ENCODE measurements at regions not wholly inside any gene's neighbourhood (a gene's known extent, or its start where the extent isn't known, plus 50 kb on each side); places are given as distances from the start of the nearest gene placed in this dataset.

- Histone ChIP-seq H3K27ac (ENCODE audit: insufficient read depth, low read length) (no peak overlapping the region), H4K20me1 (ENCODE audit: control insufficient read depth, extremely low read depth, insufficient read depth, low read length) (no peaks in the 10 kb centered on the region), H2AFZ (ENCODE audit: low read length) (no peak overlapping the region), H3K4me1 (ENCODE audit: control insufficient read depth, extremely low read depth, insufficient read depth, low read length) (no peaks in the 10 kb centered on the region), H3K4me2 (ENCODE audit: extremely low read depth, insufficient read depth, low read length) (no peak overlapping the region), H3K36me3 (ENCODE audit: control insufficient read depth, insufficient read depth, low read length) (no peaks in the 10 kb centered on the region), H3K27me3 (ENCODE audit: control insufficient read depth, insufficient read depth, low read length) (no peaks in the 10 kb centered on the region), H3K9me3 (ENCODE audit: control insufficient read depth, insufficient read depth, low read depth, low read length) (no peaks in the 10 kb centered on the region), H3K9ac (ENCODE audit: insufficient read depth, low read length) (no peak overlapping the region), H3K79me2 (ENCODE audit: control insufficient read depth, insufficient read depth, low read length) (no peaks in the 10 kb centered on the region), H3K4me3 (replicated peaks in 1 of 4; ENCODE audit: control extremely low read depth in 1 of 4, insufficient read depth in 1 of 4, low read depth in 3 of 4, low read length in 4 of 4) (no peak overlapping the region)
- TF ChIP-seq EZH2 (IDR thresholded peaks at IDR 0.05; ENCODE audit: low read length, missing control alignments) (no peak), CTCF (conservative IDR thresholded peaks at IDR 0.05 in 1 of 2, IDR thresholded peaks at IDR 0.05 in 1 of 2; ENCODE audit: low read depth in 1 of 2, low read length in 2 of 2) (no peak)
- DNase-seq (ENCODE audit: low read depth in 2 of 2), result no peak
Measured at GRCh38 chr12:108401964-108402363, 62.9 kb upstream of the CMKLR1 start.

DNA sequence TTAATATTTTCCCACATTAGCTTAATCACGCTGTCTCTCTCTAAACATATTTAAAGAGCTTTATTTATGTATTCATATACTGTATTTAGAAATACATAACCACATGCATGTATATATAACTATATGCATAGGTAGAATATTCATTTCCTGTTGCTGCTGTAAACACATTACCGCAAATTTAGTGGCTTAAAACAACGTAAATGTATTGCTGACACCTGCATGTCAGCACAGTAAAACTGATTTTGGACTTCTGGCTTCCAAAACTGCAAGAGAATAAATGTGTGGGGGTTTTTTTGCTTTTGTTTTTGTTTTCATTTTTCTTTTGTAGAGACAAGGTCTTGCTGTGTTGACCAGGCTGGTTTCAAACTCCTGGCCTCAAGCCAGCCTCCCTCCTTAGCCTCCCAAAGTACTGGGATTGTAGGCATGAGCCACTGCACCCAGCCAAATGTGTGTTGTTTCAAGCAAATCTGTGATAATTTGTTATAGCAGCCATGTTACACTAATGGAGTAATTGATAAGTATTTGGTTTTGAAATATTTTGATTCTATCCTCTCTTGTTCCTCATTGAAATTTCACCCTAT, 61.9 kb upstream of the CMKLR1 start:
- Histone ChIP-seq H3K27ac (ENCODE audit: insufficient read depth, low read length) (no peak overlapping the region), H3K4me2 (ENCODE audit: extremely low read depth, insufficient read depth, low read length) (no peak overlapping the region)

DNA sequence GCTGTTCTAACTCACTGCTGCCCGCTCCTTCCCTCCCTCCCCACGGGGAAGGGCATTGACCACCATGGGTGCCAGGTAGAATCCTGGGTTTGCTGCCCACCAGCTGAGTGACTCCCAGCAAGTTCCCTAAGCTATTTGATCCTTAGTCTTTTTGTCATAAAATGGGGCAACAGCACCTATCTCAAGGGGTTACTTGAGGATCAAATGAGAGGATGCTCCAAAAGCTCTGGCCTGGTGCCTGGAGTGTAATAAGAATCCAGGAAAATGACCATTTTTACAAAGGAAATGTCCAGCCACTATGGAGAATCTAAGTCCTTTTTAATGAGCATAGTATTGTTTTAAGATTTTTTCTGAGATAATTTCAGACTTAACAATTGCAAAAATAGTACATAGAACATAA, 61.4 kb upstream of the CMKLR1 start:
- Histone ChIP-seq H2AFZ (ENCODE audit: low read length) (no peak overlapping the region), H3K9me3 (ENCODE audit: control insufficient read depth, insufficient read depth, low read depth, low read length) (no peaks in the 10 kb centered on the region), H3K9ac (ENCODE audit: insufficient read depth, low read length) (no peak overlapping the region)

More for the DNA sequence above, 61.9 kb upstream of the CMKLR1 start:
- no peak overlapping the region for H3K4me3 ChIP-seq (replicated peaks in 1 of 4; ENCODE audit: control extremely low read depth in 1 of 4, insufficient read depth in 1 of 4, low read depth in 3 of 4, low read length in 4 of 4)
- no peak for DNase-seq (ENCODE audit: low read depth in 2 of 2)
- no peak for TF ChIP-seq EZH2 (IDR thresholded peaks at IDR 0.05; ENCODE audit: low read length, missing control alignments)
- no peak for TF ChIP-seq CTCF (conservative IDR thresholded peaks at IDR 0.05 in 1 of 2, IDR thresholded peaks at IDR 0.05 in 1 of 2; ENCODE audit: low read depth in 1 of 2, low read length in 2 of 2)
- H3K27me3 ChIP-seq (ENCODE audit: control insufficient read depth, insufficient read depth, low read length), result no peaks in the 10 kb centered on the region
- no peaks in the 10 kb centered on the region for H3K36me3 ChIP-seq (ENCODE audit: control insufficient read depth, insufficient read depth, low read length)
- H2AFZ ChIP-seq (ENCODE audit: low read length), result no peak overlapping the region
- H4K20me1 ChIP-seq (ENCODE audit: control insufficient read depth, extremely low read depth, insufficient read depth, low read length), result no peaks in the 10 kb centered on the region
- H3K4me1 ChIP-seq (ENCODE audit: control insufficient read depth, extremely low read depth, insufficient read depth, low read length), result no peaks in the 10 kb centered on the region
- no peak overlapping the region for H3K9ac ChIP-seq (ENCODE audit: insufficient read depth, low read length)
- no peaks in the 10 kb centered on the region for H3K79me2 ChIP-seq (ENCODE audit: control insufficient read depth, insufficient read depth, low read length)
- H3K9me3 ChIP-seq (ENCODE audit: control insufficient read depth, insufficient read depth, low read depth, low read length), result no peaks in the 10 kb centered on the region

More for the DNA sequence above, 61.4 kb upstream of the CMKLR1 start:
- no peak for TF ChIP-seq EZH2 (IDR thresholded peaks at IDR 0.05; ENCODE audit: low read length, missing control alignments)
- TF ChIP-seq CTCF (conservative IDR thresholded peaks at IDR 0.05 in 1 of 2, IDR thresholded peaks at IDR 0.05 in 1 of 2; ENCODE audit: low read depth in 1 of 2, low read length in 2 of 2), result no peak
- no peaks in the 10 kb centered on the region for H3K27me3 ChIP-seq (ENCODE audit: control insufficient read depth, insufficient read depth, low read length)
- DNase-seq (ENCODE audit: low read depth in 2 of 2), result no peak
- H4K20me1 ChIP-seq (ENCODE audit: control insufficient read depth, extremely low read depth, insufficient read depth, low read length), result no peaks in the 10 kb centered on the region
- no peak overlapping the region for H3K27ac ChIP-seq (ENCODE audit: insufficient read depth, low read length)
- H3K4me1 ChIP-seq (ENCODE audit: control insufficient read depth, extremely low read depth, insufficient read depth, low read length), result no peaks in the 10 kb centered on the region
- no peak overlapping the region for H3K4me2 ChIP-seq (ENCODE audit: extremely low read depth, insufficient read depth, low read length)
- no peaks in the 10 kb centered on the region for H3K79me2 ChIP-seq (ENCODE audit: control insufficient read depth, insufficient read depth, low read length)
- no peaks in the 10 kb centered on the region for H3K36me3 ChIP-seq (ENCODE audit: control insufficient read depth, insufficient read depth, low read length)
- H3K4me3 ChIP-seq (replicated peaks in 1 of 4; ENCODE audit: control extremely low read depth in 1 of 4, insufficient read depth in 1 of 4, low read depth in 3 of 4, low read length in 4 of 4), result no peak overlapping the region
